Activated CD8-positive, alpha-beta memory T cell treated with anti-CD3 and anti-CD28 coated beads for 1 hour (primary cell): ENCODE measurements at regions not wholly inside any gene's neighbourhood (a gene's known extent, or its start where the extent isn't known, plus 50 kb on each side); places are given as distances from the start of the nearest gene placed in this dataset.

ENCODE experiments used
- DNase-seq, 2 donors: peaks; one replicate each; pipeline ENCODE4 v3.0.0-alpha.2; 2020; ENCODE audit warnings: low read depth in 1 of 2; ENCODE audit errors: extremely low read depth in 1 of 2

- DNase-seq: no peak
Measured at GRCh38 chr19:23855676-23856075, 59.0 kb upstream of the ZNF726 start.

GRCh38 chr19:23851966-23852365, 62.7 kb upstream of the ZNF726 start:
- no peak for DNase-seq

- DNase-seq: no peak
Measured at GRCh38 chr19:23832717-23833327, 74.1 kb upstream of the ZNF681 start.

GRCh38 chr19:23823952-23824389, 65.3 kb upstream of the ZNF681 start:
- no peak for DNase-seq

GRCh38 chr19:23822735-23823134, 64.0 kb upstream of the ZNF681 start:
- DNase-seq: no peak

GRCh38 chr19:23817519-23817918, 58.8 kb upstream of the ZNF681 start:
- DNase-seq: peak in 1 of 2 donors; percentile 1

- no peak for DNase-seq
Measured at GRCh38 chr19:23810496-23810895, 51.8 kb upstream of the ZNF681 start.
